HG02678 (cell line): ENCODE measurements at regions not wholly inside any gene's neighbourhood (a gene's known extent, or its start where the extent isn't known, plus 50 kb on each side); places are given as distances from the start of the nearest gene placed in this dataset.
A peak's percentile ranks its signal among the peaks of the same experiment; 100 is the strongest.

Experiments
- ATAC-seq: cut with Tn5 transposase; IDR thresholded peaks from one replicate; pipeline ENCODE4 v1.9.1; 2021; ENCODE audit warnings: mild to moderate bottlenecking, moderate library complexity; ENCODE audit not compliant: unreplicated experiment

DNA sequence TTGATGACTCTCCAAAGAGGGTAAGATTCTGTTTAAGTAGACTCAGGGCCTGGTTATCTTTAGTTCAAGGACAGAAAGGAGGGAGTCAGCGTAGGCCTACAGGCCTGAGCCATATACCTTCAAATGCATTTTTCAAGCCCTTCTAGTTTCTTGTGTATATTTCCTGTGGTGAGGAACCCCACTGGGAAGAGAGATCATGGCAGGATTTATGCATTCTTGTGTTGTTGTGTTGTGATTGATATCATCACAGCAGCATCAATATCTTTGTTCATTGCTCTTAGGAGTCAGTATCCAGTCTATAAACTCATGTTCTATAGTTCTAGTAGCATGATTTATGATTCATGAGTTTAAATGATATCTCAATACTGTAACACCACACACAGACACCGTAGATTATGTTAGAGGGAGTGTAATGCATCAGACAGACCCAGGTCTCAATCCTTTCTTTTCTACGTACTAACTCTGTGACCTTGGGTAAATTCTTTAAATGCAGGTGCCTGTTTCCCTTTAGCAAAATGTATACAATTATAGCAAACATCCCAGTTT, 427.5 kb downstream of the PDCD6IP start:
- ATAC-seq, result no peak

GRCh38 chr3:34229876-34230275, 431.4 kb downstream of the PDCD6IP start:
- no peak for ATAC-seq

DNA sequence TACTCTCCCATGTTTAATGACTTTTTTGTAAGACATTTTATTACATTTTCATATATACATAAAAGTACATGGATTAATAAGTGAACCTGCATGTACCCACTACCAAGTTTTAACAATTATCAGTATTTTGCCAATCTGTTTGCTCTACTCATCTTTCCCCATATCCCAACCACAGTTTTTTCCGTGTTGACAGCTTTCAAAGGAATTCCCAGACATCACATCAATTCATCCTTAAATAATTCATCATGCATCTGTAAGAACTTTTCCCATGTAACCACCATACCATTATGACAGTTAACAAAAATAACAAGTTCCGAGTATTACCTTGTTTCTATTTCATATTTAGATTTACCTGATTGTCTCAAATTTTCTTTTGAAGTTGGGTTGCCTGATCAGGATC, 436.7 kb downstream of the PDCD6IP start:
- ATAC-seq, result no peak

GRCh38 chr3:34237946-34238345, 439.5 kb downstream of the PDCD6IP start:
- no peak for ATAC-seq

GRCh38 chr3:34238407-34238806, 440.0 kb downstream of the PDCD6IP start:
- ATAC-seq, result no peak

- ATAC-seq, result no peak
These were observed 440.9 kb downstream of the PDCD6IP start for GRCh38 chr3:34239287-34239686.

GRCh38 chr3:34239875-34240274, 441.4 kb downstream of the PDCD6IP start:
- ATAC-seq, result no peak

DNA sequence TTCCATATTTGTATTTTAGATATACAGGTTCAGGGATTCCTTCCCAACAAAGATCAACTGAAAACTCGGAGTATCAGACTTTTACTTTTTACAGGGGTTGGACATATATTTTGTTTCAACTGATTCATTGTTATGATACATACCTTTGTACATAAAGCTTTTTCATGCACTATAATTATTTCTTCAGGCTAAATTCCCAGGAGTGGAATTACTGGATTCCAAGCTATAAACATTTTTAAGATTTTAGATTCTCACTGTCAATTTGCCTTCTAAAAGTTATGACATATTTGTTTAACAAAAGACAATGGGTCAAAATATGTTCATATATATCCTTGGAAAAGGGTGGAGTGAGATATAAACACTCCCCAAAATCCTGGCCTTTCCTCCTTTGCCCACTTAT, 449.0 kb downstream of the PDCD6IP start:
- ATAC-seq, result no peak

- peak; percentile 94 for ATAC-seq
These were observed 449.9 kb downstream of the PDCD6IP start for GRCh38 chr3:34248352-34248751.

DNA sequence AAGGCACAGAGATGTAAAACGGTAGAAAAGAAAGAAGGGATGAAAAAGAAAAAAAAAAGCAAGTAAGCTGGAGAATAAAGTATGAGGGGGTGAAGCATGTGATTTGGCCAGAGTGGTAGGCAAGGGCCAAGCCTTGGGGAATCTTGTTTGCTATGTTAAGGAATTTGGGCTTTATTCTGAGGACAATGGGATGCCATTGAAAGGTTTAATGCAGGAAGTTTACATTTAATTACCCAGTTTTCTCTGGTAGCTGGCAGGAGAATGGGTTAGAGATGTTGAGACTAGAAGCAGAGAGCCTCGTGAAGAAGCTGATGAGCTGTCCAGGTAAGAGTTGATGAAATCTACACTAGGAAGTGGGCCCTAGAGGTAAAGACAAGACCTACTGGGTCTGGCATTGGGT, 455.9 kb downstream of the PDCD6IP start:
- no peak for ATAC-seq

DNA sequence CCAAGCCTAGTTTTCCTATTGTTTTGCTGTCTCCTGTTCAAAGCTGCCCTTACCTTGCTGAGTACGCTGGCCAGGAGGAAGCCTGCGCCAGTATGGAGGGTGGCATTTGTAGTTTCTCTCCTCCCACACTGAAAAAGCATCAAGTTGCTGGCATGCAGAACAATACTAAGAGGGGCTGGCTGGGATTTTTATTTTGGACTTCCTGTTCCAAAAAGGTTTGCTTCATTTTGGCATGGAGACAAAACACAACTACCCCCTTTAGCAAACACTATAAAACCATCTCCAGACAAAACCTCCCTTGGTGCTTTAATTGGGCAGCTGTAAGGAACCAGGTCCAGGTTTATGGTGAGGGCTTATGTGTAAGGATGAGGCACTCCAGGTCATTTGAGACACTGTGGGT, 457.6 kb downstream of the PDCD6IP start:
- no peak for ATAC-seq

DNA sequence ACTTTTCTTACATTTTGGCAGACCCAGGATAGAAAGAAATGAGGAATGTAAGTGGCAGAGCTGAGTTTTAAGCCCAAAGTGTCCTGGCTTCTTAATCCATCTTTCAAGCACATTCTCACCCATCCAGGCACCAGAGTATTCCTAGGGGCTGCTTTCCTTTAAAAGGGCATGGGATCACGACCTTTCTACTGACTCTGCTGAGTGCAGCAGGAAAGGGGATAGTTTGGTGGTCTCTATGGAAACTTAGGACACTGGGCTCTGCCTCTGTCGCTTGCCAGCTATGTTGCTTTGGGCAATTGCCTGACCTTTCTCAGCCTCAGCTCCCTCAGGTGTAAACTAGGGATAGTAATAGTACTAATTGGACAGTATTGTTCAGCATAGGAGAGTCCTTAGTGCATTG, 458.4 kb downstream of the PDCD6IP start:
- ATAC-seq, result no peak

GRCh38 chr3:34258271-34258998, 460.0 kb downstream of the PDCD6IP start:
- no peak for ATAC-seq

DNA sequence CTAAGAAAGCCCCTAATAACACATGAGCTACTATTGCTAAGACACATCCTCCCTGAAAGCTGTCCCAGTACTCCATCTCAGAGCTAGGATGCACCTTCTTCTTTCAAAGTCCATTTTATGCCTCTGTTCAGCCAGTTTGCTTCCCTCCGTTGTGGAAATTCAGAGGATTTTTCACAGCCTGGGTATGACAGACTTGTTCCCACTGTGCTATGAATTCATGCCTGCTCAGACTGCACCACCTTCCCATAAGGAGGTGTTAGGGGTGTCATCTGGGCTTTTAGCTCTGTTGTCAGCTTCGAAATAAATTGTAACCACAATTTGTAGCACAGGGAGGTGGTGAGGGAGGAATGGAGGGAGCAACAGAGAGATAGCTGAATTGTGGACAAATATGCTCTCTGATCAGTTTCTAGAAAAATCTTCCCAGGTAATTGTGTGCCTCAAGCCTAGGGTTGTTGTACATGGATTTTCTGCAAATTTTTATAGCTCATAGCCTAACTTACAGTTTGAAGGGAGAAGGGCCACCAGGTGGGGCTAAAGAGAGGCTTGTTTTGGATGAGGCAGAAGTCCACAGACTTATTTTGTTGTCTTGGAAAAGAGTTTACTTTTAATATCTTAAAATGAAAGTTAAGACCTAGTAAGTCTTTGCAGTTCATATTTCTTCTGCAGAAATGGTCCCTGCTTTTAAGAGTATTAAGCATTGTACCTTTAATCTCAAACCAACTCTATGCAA, 462.0 kb downstream of the PDCD6IP start:
- ATAC-seq, result peak; percentile 39

DNA sequence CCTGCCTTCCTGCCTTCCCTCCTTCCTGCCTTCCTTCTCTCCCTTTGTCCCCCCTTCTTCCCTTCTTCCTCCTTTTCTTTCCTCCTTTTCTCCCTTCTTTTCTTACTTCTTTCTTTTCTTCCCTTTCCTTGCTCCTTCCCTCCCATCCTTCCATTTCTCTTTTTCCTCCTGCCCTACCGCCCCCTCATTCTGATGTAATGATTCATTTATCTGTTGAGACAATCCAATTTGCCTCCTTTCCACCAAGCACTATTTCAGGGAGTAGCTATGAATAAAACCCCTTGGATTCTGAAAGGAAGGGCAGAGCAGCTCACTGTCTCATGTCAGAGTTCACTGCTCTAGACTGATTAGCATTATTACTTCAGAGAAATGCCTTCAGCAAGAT, 462.6 kb downstream of the PDCD6IP start:
- no peak for ATAC-seq

- ATAC-seq, result no peak
These were observed 464.7 kb downstream of the PDCD6IP start for GRCh38 chr3:34263101-34263621.

- ATAC-seq, result no peak
These were observed 466.1 kb downstream of the PDCD6IP start for GRCh38 chr3:34264337-34265041.

DNA sequence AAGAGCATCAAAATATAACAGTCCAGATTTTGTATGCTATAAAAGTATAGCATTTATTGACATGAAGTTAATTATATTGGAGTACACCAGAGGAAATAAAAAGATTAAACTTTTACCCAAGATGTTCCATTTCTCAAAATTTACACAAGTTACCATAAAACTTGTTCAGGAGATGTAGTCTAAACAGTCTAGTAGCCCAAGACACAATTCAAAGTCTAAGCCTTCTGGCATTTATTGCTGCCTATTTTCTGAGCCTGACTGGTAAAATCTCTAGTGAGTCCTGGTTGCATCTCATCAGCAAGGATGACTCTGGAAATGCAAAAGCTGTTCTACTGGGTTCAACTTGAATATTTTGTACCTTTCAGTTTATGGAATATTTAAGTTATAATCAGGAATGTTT, 468.7 kb downstream of the PDCD6IP start:
- ATAC-seq, result no peak

GRCh38 chr3:34268032-34268709, 469.7 kb downstream of the PDCD6IP start:
- ATAC-seq, result no peak

DNA sequence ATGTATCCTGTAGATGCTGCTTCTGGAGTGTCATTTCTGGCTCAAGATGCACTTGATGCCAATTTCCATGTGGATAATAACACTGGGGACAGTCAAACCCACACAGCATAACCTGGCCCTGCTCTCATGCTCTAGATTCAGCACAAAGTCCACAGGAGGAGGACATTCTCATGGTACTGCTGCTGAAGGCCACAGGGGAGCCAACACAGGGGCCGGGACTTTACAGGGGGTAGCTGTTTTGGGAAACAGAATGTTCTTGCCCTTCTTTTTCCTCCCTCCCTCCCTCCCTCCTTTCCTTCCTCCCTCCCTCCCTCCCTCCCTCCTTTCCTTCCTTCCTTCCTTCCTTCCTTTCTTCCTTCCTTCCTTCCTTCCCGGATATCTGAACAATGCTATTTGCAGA, 477.4 kb downstream of the PDCD6IP start:
- no peak for ATAC-seq

DNA sequence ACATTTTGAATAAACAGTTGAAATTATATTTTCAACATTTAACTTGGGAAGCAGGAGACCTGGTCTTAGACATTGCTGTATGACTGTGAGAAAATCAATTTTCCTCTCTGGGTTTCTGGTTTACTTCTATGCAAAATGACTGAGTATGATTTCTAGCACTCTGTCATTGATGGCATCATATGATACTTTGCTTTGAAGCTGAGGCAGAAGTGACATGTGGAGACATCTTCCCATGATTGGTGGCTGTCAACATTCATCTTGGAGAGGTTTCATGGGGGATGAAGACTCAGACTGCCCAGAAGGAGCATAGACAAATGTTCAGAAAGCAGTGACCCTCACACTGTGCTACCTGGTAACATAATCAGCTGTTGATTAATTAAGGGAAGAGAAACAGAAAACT, 477.9 kb downstream of the PDCD6IP start:
- ATAC-seq, result no peak
